GM12878 (cell line): ENCODE measurements at regions not wholly inside any gene's neighbourhood (a gene's known extent, or its start where the extent isn't known, plus 50 kb on each side); places are given as distances from the start of the nearest gene placed in this dataset.

Experiments used
- ATAC-seq: fragments of 200-7000 bp; cut with Tn5 transposase; 3 replicates; pipeline ENCODE4 v1.9.1; 2020; ENCODE audit warnings: mild to moderate bottlenecking, moderate library complexity
- BruUV-seq: library from RNA; stranded (reverse); fragments of 400-500 nt; replicated peaks from 2 replicates; lab custom pipeline; 2021; lab: Mats Ljungman, UMichigan
- CTCF ChIA-PET: fragments of 300-600 bp; sonication (Branson Sonifier 250); formaldehyde crosslinking; extraction: SDS; loops from one replicate; lab custom pipeline; 2021; ENCODE audit warnings: inconsistent platforms; lab: Yijun Ruan, JAX
- POLR2A ChIA-PET: fragments of 350-600 bp; formaldehyde crosslinking; extraction: SDS; loops from one replicate; lab custom pipeline; 2021; ENCODE audit warnings: inconsistent platforms; lab: Charles Lee
- RAD21 ChIA-PET: fragments of 300-600 bp; sonication (Branson Sonifier 250); formaldehyde crosslinking; loops from one replicate; lab custom pipeline; 2023; ENCODE audit warnings: antibody characterized with exemption; ENCODE audit not compliant: unreplicated experiment; lab: Charles Lee
- SMC1A ChIA-PET: fragments of 300-600 bp; sonication (Branson Sonifier 250); formaldehyde crosslinking; loops from one replicate; lab custom pipeline; 2023; ENCODE audit not compliant: unreplicated experiment, uncharacterized antibody; lab: Charles Lee
- DNase-seq: peaks from one replicate; pipeline ENCODE4 v3.0.0-alpha.2; 2011; ENCODE audit warnings: low read depth, low spot score
- FAIRE-seq: peaks from 3 replicates; lab custom pipeline; 2011; peaks lifted over from hg19 to GRCh38; lab: Jason Lieb, UNC
- H2AFZ ChIP-seq: 2 replicates; pipeline ENCODE4 v1.6.0; 2011; ENCODE audit warnings: low read depth, low read length, control low read depth; ENCODE audit not compliant: control insufficient read depth
- H3K27ac ChIP-seq: 2 replicates; pipeline ENCODE4 v1.5.1; 2011; ENCODE audit warnings: control low read depth; ENCODE audit not compliant: control insufficient read depth, insufficient read depth
- H3K27me3 ChIP-seq, 2 experiments: replicated peaks in 1 of 2; 2 replicates each; pipeline versions ENCODE4 v1.6.0 to v1.6.1; 2011; ENCODE audit warnings: low read length in 1 of 2; ENCODE audit not compliant: control insufficient read depth in 2 of 2, insufficient read depth in 2 of 2
- H3K36me3 ChIP-seq, 2 experiments: 2 replicates each; pipeline ENCODE4 v1.5.1; 2011; ENCODE audit warnings: low read length in 1 of 2; ENCODE audit not compliant: control insufficient read depth in 2 of 2, insufficient read depth in 2 of 2
- H3K4me1 ChIP-seq: 2 replicates; pipeline ENCODE4 v1.6.1; 2011; ENCODE audit warnings: mild to moderate bottlenecking, low read length, moderate library complexity, mixed read lengths; ENCODE audit not compliant: control insufficient read depth, insufficient read depth
- H3K4me2 ChIP-seq: 2 replicates; pipeline ENCODE4 v1.6.0; 2011; ENCODE audit warnings: control low read depth; ENCODE audit not compliant: control insufficient read depth, insufficient read depth
- H3K4me3 ChIP-seq: fragments of 200-600 bp; sonication (generic); 2 replicates; pipeline ENCODE4 v1.5.1; 2016
- H3K79me2 ChIP-seq: 2 replicates; pipeline ENCODE4 v1.6.0; 2011; ENCODE audit warnings: low read length; ENCODE audit not compliant: control insufficient read depth, insufficient read depth
- H3K9ac ChIP-seq: 2 replicates; pipeline ENCODE4 v1.8.0; 2011; ENCODE audit warnings: low read length, control low read depth, mixed read lengths; ENCODE audit not compliant: control insufficient read depth, insufficient read depth
- H3K9me3 ChIP-seq: replicated peaks from 3 replicates; pipeline ENCODE4 v1.5.1; 2011; ENCODE audit warnings: mild to moderate bottlenecking, low read length; ENCODE audit not compliant: control insufficient read depth, insufficient read depth
- H4K20me1 ChIP-seq: 2 replicates; pipeline ENCODE4 v1.6.0; 2011; ENCODE audit not compliant: control insufficient read depth, insufficient read depth
- BACH1 ChIP-seq: fragments of 450-650 bp; IDR thresholded peaks from 2 replicates; pipeline ENCODE4 v1.6.1; 2017; ENCODE audit warnings: mild to moderate bottlenecking, borderline replicate concordance
- BCL3 ChIP-seq: IDR thresholded peaks from 2 replicates; pipeline ENCODE4 v1.6.1; 2011; ENCODE audit warnings: borderline replicate concordance, low read depth, mild to moderate bottlenecking, moderate library complexity, low read length; ENCODE audit not compliant: insufficient read depth, poor library complexity, severe bottlenecking
- CHD2 ChIP-seq: IDR thresholded peaks from 2 replicates; pipeline ENCODE4 v1.6.1; 2011; ENCODE audit warnings: low read depth, low read length, improper control_type of control experiment, borderline replicate concordance
- CREB1 ChIP-seq: IDR thresholded peaks from 2 replicates; pipeline ENCODE4 v1.6.1; 2012; ENCODE audit warnings: low read depth, mild to moderate bottlenecking, inconsistent platforms
- CREM ChIP-seq: IDR thresholded peaks from 2 replicates; pipeline ENCODE4 v1.6.1; 2014; ENCODE audit warnings: antibody characterized with exemption, low read depth
- EGR1 ChIP-seq, 2 experiments: IDR thresholded peaks; 1 replicate in 1 of 2; 2 replicates in 1 of 2; pipeline ENCODE4 v1.6.1; 2011 to 2012; ENCODE audit warnings: low read depth in 2 of 2, low read length in 2 of 2, borderline replicate concordance in 1 of 2, mild to moderate bottlenecking in 1 of 2, moderate library complexity in 1 of 2
- EP300 ChIP-seq, 2 experiments: fragments of 150-350 bp in 1 of 2; IDR thresholded peaks; 2 replicates each; pipeline ENCODE4 v1.6.1; 2011 to 2012; ENCODE audit warnings: low read depth in 2 of 2, low read length in 2 of 2, borderline replicate concordance in 1 of 2, improper control_type of control experiment in 1 of 2, inconsistent platforms in 1 of 2; ENCODE audit not compliant: control insufficient read depth in 1 of 2
- FOXM1 ChIP-seq: IDR thresholded peaks from 2 replicates; pipeline ENCODE4 v1.6.1; 2012; ENCODE audit warnings: low read depth, mild to moderate bottlenecking, inconsistent platforms, low read length, moderate library complexity
- NFYB ChIP-seq: IDR thresholded peaks from 2 replicates; pipeline ENCODE4 v1.6.1; 2011; ENCODE audit warnings: low read depth, mild to moderate bottlenecking, low read length, improper control_type of control experiment, moderate library complexity; ENCODE audit not compliant: insufficient read depth
- RELA ChIP-seq: fragments of 450-650 bp; IDR thresholded peaks from 2 replicates; pipeline ENCODE4 v1.8.0; 2014; ENCODE audit warnings: borderline replicate concordance; ENCODE audit not compliant: partially characterized antibody
- SMAD5 ChIP-seq: IDR thresholded peaks from 2 replicates; pipeline ENCODE4 v1.6.1; 2016; ENCODE audit warnings: antibody characterized with exemption, low read depth
- SMC3 ChIP-seq: IDR thresholded peaks from 2 replicates; pipeline ENCODE4 v1.6.1; 2011; ENCODE audit warnings: low read length, improper control_type of control experiment, borderline replicate concordance
- SP1 ChIP-seq: IDR thresholded peaks from one replicate; pipeline ENCODE4 v1.6.1; 2011; ENCODE audit warnings: low read depth, low read length
- TCF3 ChIP-seq: IDR thresholded peaks from 2 replicates; pipeline ENCODE4 v1.6.1; 2012; ENCODE audit warnings: low read depth, mild to moderate bottlenecking, low read length, borderline replicate concordance; ENCODE audit not compliant: insufficient read depth
- ZBED1 ChIP-seq: IDR thresholded peaks from 2 replicates; pipeline ENCODE4 v1.6.1; 2016; ENCODE audit warnings: borderline replicate concordance
- WGBS: methylation state at CpG from one replicate; pipeline ENCODE4 v1.1.6; 2016; ENCODE audit warnings: low lambda C conversion rate; ENCODE audit not compliant: insufficient replicate concordance, insufficient coverage; ENCODE audit errors: missing lambda C conversion rate; 5-methylcytosine and 5-hydroxymethylcytosine counted together
- in situ Hi-C: fragments of 300-500 bp; cut with MboI; formaldehyde crosslinking; loops from 9 replicates; pipeline ENCODE4 v1.14.3; 2018; ENCODE audit warnings: mixed read lengths
- intact Hi-C: fragments of 100-400 bp; cut with micrococcal nuclease; formaldehyde crosslinking; loops from one replicate; pipeline ENCODE4 v1.14.2; 2022; ENCODE audit not compliant: unreplicated experiment
- TF ChIP-seq, protein P1 (sequence below): fragments of 450-650 bp; IDR thresholded peaks from 2 replicates; pipeline ENCODE4 v1.6.1; 2017; ENCODE audit warnings: mild to moderate bottlenecking, moderate library complexity

GRCh38 chr6:139439349-139439748, 64.9 kb upstream of the CITED2 start:
- Histone ChIP-seq H3K27ac (no peak overlapping the region), H3K27me3 (no peaks in the 10 kb centered on the region), H3K9ac (no peak overlapping the region), H3K9me3 (no peaks in the 10 kb centered on the region), H3K79me2 (no peaks in the 10 kb centered on the region), H3K4me3 (no peak overlapping the region), H3K36me3 (no peaks in the 10 kb centered on the region), H2AFZ (no peak overlapping the region), H3K4me2 (no peak overlapping the region), H3K4me1 (no peaks in the 10 kb centered on the region), H4K20me1 (no peaks in the 10 kb centered on the region)
- no peak for TF ChIP-seq SP1
- no peak for TF ChIP-seq ZBED1
- TF ChIP-seq CREB1: no peak
- no peak for TF ChIP-seq SMAD5
- TF ChIP-seq SMC3: no peak
- TF ChIP-seq CHD2: no peak
- TF ChIP-seq TCF3: no peak
- TF ChIP-seq BACH1: no peak
- TF ChIP-seq, protein P1, sequence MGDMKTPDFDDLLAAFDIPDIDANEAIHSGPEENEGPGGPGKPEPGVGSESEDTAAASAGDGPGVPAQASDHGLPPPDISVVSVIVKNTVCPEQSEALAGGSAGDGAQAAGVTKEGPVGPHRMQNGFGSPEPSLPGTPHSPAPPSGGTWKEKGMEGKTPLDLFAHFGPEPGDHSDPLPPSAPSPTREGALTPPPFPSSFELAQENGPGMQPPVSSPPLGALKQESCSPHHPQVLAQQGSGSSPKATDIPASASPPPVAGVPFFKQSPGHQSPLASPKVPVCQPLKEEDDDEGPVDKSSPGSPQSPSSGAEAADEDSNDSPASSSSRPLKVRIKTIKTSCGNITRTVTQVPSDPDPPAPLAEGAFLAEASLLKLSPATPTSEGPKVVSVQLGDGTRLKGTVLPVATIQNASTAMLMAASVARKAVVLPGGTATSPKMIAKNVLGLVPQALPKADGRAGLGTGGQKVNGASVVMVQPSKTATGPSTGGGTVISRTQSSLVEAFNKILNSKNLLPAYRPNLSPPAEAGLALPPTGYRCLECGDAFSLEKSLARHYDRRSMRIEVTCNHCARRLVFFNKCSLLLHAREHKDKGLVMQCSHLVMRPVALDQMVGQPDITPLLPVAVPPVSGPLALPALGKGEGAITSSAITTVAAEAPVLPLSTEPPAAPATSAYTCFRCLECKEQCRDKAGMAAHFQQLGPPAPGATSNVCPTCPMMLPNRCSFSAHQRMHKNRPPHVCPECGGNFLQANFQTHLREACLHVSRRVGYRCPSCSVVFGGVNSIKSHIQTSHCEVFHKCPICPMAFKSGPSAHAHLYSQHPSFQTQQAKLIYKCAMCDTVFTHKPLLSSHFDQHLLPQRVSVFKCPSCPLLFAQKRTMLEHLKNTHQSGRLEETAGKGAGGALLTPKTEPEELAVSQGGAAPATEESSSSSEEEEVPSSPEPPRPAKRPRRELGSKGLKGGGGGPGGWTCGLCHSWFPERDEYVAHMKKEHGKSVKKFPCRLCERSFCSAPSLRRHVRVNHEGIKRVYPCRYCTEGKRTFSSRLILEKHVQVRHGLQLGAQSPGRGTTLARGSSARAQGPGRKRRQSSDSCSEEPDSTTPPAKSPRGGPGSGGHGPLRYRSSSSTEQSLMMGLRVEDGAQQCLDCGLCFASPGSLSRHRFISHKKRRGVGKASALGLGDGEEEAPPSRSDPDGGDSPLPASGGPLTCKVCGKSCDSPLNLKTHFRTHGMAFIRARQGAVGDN: no peak
- TF ChIP-seq EGR1 (IDR thresholded peaks at IDR 0.05; ENCODE audit: borderline replicate concordance in 1 of 2, low read depth in 2 of 2, low read length in 2 of 2): no peak
- no peak for TF ChIP-seq FOXM1
- TF ChIP-seq BCL3: no peak
- no peak for TF ChIP-seq NFYB
- no peak for TF ChIP-seq RELA
- no peak for TF ChIP-seq CREM
- no peak for TF ChIP-seq EP300 (IDR thresholded peaks at IDR 0.05; ENCODE audit: borderline replicate concordance in 1 of 2, control insufficient read depth in 1 of 2, low read depth in 2 of 2, low read length in 2 of 2)
- CTCF ChIA-PET: interaction anchor here (0.8 to 1.3 kb wide), 2 partner anchors 9 to 161 kb away, joined by 3 to 4 read pairs; no protein-coding TSS in a partner anchor
- DNase-seq (no peak), FAIRE-seq (no peak), ATAC-seq (no peak)
- RAD21 ChIA-PET: no interaction called here
- SMC1A ChIA-PET: interaction anchor here (0.6 to 2.2 kb wide), 3 partner anchors 9 to 77 kb away, joined by 3 to 6 read pairs (median 3); no protein-coding TSS in a partner anchor
- POLR2A ChIA-PET: interaction anchor here (0.6 kb wide), 1 partner anchor 1942 kb away, joined by 4 read pairs; no protein-coding TSS in a partner anchor
- in situ Hi-C loops (no loop called here), intact Hi-C loops (loop anchor here (10.0 kb wide), 1 partner anchor 1425 kb away; no protein-coding TSS in a partner anchor)
- BruUV-seq: no TSS peak
- 67% methylated on average over 6 of the region's 6 CpGs for WGBS
